Parathyroid adenoma (tissue), 2 donors: ENCODE measurements at regions not wholly inside any gene's neighbourhood (a gene's known extent, or its start where the extent isn't known, plus 50 kb on each side); places are given as distances from the start of the nearest gene placed in this dataset.

Source experiments
- H2AFZ ChIP-seq: fragments of 300-600 bp; sonication (generic); one replicate; pipeline ENCODE4 v1.7.0; 2017; ENCODE audit warnings: antibody characterized with exemption, mild to moderate bottlenecking
- H3K27ac ChIP-seq: fragments of 300-600 bp; sonication (generic); one replicate; pipeline ENCODE4 v1.7.0; 2017
- H3K27me3 ChIP-seq: fragments of 300-600 bp; sonication (generic); one replicate; pipeline ENCODE4 v1.7.0; 2017; ENCODE audit warnings: low read length; ENCODE audit not compliant: control insufficient read depth, insufficient read depth
- H3K36me3 ChIP-seq: fragments of 300-600 bp; sonication (generic); one replicate; pipeline ENCODE4 v1.7.0; 2017; ENCODE audit warnings: low read length; ENCODE audit not compliant: control insufficient read depth, insufficient read depth
- H3K4me1 ChIP-seq: fragments of 300-600 bp; sonication (generic); one replicate; pipeline ENCODE4 v1.7.0; 2017; ENCODE audit warnings: control low read depth
- H3K4me2 ChIP-seq: fragments of 300-600 bp; sonication (generic); one replicate; pipeline ENCODE4 v1.7.0; 2017; ENCODE audit warnings: low read length
- H3K4me3 ChIP-seq: fragments of 300-600 bp; sonication (generic); one replicate; pipeline ENCODE4 v1.7.0; 2017; ENCODE audit warnings: low read depth, low read length
- H3K79me2 ChIP-seq: fragments of 300-600 bp; sonication (generic); one replicate; pipeline ENCODE4 v1.7.0; 2017; ENCODE audit warnings: control low read depth
- H3K9ac ChIP-seq: fragments of 300-600 bp; sonication (generic); one replicate; pipeline ENCODE4 v1.7.0; 2017; ENCODE audit warnings: mild to moderate bottlenecking
- H3K9me3 ChIP-seq: fragments of 300-600 bp; sonication (generic); one replicate; pipeline ENCODE4 v1.7.0; 2017; ENCODE audit warnings: low read length; ENCODE audit not compliant: control insufficient read depth
- TF ChIP-seq, protein P1 (sequence below): fragments of 300-600 bp; sonication (generic); IDR thresholded peaks from one replicate; pipeline ENCODE4 v1.7.0; 2017; ENCODE audit warnings: antibody characterized with exemption, mild to moderate bottlenecking
- donor health status: primary hyperparathyroidism.

DNA sequence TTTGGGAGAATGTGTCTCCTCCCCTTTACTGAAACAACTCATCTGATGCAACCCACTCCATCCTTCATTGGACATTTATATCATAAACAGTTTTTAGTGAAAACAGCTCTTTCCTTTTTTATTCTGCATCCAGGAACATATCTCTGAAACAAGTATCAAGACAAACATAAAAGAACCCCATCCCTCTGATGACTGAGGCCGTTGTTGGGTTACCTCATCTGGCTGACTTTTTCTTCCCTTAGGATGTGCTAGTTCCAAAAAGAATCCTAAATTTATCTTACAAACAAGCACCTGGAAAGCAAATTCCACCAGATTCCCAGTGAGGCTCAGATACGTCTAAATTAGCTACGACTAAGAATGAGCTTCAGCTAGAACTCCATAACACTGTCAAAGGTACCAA lies 483.7 kb upstream of the INTU start:
- no peaks in the 10 kb centered on the region for H3K79me2 ChIP-seq
- H3K9me3 ChIP-seq: no peaks in the 10 kb centered on the region
- no peak overlapping the region for H2AFZ ChIP-seq
- H3K36me3 ChIP-seq: no peaks in the 10 kb centered on the region
- H3K4me2 ChIP-seq: no peak overlapping the region
- H3K4me1 ChIP-seq: no peaks in the 10 kb centered on the region
- H3K4me3 ChIP-seq: no peak overlapping the region
- H3K27me3 ChIP-seq: no peaks in the 10 kb centered on the region
- no peak overlapping the region for H3K27ac ChIP-seq
- TF ChIP-seq, protein P1, sequence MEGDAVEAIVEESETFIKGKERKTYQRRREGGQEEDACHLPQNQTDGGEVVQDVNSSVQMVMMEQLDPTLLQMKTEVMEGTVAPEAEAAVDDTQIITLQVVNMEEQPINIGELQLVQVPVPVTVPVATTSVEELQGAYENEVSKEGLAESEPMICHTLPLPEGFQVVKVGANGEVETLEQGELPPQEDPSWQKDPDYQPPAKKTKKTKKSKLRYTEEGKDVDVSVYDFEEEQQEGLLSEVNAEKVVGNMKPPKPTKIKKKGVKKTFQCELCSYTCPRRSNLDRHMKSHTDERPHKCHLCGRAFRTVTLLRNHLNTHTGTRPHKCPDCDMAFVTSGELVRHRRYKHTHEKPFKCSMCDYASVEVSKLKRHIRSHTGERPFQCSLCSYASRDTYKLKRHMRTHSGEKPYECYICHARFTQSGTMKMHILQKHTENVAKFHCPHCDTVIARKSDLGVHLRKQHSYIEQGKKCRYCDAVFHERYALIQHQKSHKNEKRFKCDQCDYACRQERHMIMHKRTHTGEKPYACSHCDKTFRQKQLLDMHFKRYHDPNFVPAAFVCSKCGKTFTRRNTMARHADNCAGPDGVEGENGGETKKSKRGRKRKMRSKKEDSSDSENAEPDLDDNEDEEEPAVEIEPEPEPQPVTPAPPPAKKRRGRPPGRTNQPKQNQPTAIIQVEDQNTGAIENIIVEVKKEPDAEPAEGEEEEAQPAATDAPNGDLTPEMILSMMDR: no peak
- H3K9ac ChIP-seq: no peak overlapping the region

DNA sequence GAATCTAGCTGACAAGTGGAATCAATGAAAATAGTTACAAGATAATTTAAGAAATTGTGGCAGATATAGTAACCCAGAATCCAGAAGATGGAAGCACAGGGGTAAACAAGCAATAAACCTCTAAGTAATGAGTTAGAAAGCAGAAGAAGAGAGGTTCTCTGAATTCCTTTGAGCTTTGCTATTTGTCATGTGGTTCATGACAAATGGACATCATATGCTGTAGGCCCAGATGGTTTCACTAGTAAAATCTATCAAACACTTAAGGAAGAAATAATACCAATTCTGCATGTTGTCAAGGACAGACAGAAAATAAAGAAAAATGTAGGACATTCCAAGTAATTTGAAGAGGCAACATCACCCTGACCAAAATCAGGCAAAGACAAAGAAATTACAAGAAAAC lies 480.8 kb upstream of the INTU start:
- Histone ChIP-seq H3K79me2 (no peaks in the 10 kb centered on the region), H3K4me1 (no peaks in the 10 kb centered on the region), H3K4me2 (no peak overlapping the region), H2AFZ (no peak overlapping the region), H3K9ac (no peak overlapping the region), H3K9me3 (no peaks in the 10 kb centered on the region), H3K36me3 (no peaks in the 10 kb centered on the region), H3K27ac (no peak overlapping the region), H3K4me3 (no peak overlapping the region), H3K27me3 (no peaks in the 10 kb centered on the region)
- TF ChIP-seq, protein P1: no peak

DNA sequence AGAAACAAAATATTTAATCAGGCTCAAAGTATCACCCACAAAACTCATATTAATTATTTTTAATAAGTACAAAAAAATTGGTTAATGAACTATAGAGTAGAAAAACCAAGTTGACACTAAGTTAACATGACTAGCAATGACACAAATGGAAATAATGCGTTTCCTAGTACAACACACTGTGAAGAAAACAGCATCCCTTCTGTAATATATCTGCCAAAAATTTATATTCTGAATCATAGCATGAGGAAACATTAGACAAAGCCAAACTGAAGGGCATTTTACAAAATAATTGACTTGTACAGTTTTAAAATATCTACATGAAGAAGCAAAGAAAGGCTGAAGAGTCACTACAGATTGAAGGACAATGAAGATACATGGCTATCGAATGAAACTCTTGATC lies 477.6 kb upstream of the INTU start:
- H3K9ac ChIP-seq: no peak overlapping the region
- H3K79me2 ChIP-seq: no peaks in the 10 kb centered on the region
- no peaks in the 10 kb centered on the region for H3K4me1 ChIP-seq
- no peak overlapping the region for H2AFZ ChIP-seq
- H3K4me2 ChIP-seq: no peak overlapping the region
- TF ChIP-seq, protein P1: no peak
- H3K27me3 ChIP-seq: no peaks in the 10 kb centered on the region
- H3K9me3 ChIP-seq: no peaks in the 10 kb centered on the region
- no peak overlapping the region for H3K27ac ChIP-seq
- H3K4me3 ChIP-seq: no peak overlapping the region
- H3K36me3 ChIP-seq: no peaks in the 10 kb centered on the region

DNA sequence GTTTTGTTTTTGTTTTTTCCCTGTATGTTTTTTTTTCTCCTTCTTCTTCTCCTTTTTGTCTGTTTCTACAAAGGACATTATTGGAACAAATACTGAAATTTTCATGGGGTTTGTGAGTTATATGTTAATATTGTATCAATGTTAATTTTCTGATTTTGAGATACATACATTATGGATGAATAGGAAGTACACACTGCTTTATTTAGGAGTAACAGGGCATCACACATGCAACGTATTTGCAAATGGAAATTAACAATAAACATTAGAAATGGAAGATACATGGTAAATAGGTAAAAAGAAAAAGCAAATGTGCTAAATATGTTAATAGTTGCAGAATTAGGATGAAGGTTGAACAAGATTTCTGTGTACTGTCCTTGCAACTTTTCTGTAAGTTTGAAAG lies 477.2 kb upstream of the INTU start:
- Histone ChIP-seq H3K9me3 (no peaks in the 10 kb centered on the region), H3K27ac (no peak overlapping the region), H3K4me3 (no peak overlapping the region), H2AFZ (no peak overlapping the region), H3K36me3 (no peaks in the 10 kb centered on the region), H3K9ac (no peak overlapping the region), H3K4me1 (no peaks in the 10 kb centered on the region), H3K79me2 (no peaks in the 10 kb centered on the region), H3K27me3 (no peaks in the 10 kb centered on the region), H3K4me2 (no peak overlapping the region)
- TF ChIP-seq, protein P1: no peak

DNA sequence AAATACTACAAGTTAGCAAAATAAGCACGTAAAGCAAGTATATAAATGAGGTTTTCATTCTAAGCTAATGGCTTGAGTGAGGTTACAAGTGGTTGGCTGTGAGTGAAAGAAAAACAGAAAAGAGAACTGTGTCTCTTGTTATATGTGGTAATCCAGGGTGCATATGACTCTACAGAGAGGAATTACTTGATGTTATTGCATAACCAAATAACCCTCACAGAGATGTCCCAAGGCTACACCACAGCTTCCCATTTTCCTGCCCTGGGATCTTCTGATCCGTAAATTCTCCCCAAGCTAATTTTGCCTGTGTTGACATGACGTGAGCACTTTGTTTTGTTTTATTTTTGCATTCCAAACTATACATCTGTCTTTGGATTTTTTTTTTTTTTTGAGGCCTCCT lies 470.0 kb upstream of the INTU start:
- TF ChIP-seq, protein P1: no peak

More for the DNA sequence above, 470.0 kb upstream of the INTU start:
- no peak overlapping the region for H3K4me2 ChIP-seq
- H3K27me3 ChIP-seq: no peaks in the 10 kb centered on the region
- H3K4me1 ChIP-seq: peaks cover 5% of the 10 kb centered on the region
- H3K4me3 ChIP-seq: no peak overlapping the region
- no peak overlapping the region for H3K27ac ChIP-seq
- H3K9me3 ChIP-seq: no peaks in the 10 kb centered on the region
- H3K9ac ChIP-seq: no peak overlapping the region
- H2AFZ ChIP-seq: no peak overlapping the region
- no peaks in the 10 kb centered on the region for H3K36me3 ChIP-seq
- H3K79me2 ChIP-seq: no peaks in the 10 kb centered on the region
